ENCODE measurements at regions not wholly inside any gene's neighbourhood (a gene's known extent, or its start where the extent isn't known, plus 50 kb on each side); places are given as distances from the start of the nearest gene placed in this dataset.

GRCh38 chr15:97401970-97402369 lies 558.5 kb upstream of the ARRDC4 start:
- Histone ChIP-seq H3K9me3 (replicated peaks in 1 of 2; ENCODE audit: control insufficient read depth in 2 of 2, insufficient read depth in 1 of 2, low read depth in 1 of 2, low read length in 2 of 2) (peaks cover 0 to 1% of the 10 kb centered on the region in 2 donors), H3K4me2 (ENCODE audit: insufficient read depth, low read length, poor library complexity, severe bottlenecking) (no peak overlapping the region), H3K14ac (ENCODE audit: low read length) (no peak overlapping the region), H2BK12ac (ENCODE audit: low read length) (no peak overlapping the region), H4K91ac (ENCODE audit: low read depth, low read length, poor library complexity) (no peak overlapping the region), H3K4ac (ENCODE audit: low read length) (no peak overlapping the region), H2BK120ac (ENCODE audit: low read depth, low read length) (no peak overlapping the region), H3K79me1 (ENCODE audit: low read depth, low read length) (no peaks in the 10 kb centered on the region), H3K27me3 (ENCODE audit: control insufficient read depth in 3 of 3, insufficient read depth in 3 of 3, low read depth in 1 of 3, low read length in 3 of 3) (no peaks in the 10 kb centered on the region), H2BK15ac (ENCODE audit: low read length) (no peak overlapping the region), H2AFZ (ENCODE audit: low read length) (no peak overlapping the region), H3K4me1 (ENCODE audit: control insufficient read depth in 2 of 2, insufficient read depth in 1 of 2, low read depth in 1 of 2, low read length in 2 of 2) (peaks cover 0 to 6% of the 10 kb centered on the region in 2 donors), H3K18ac (ENCODE audit: low read length) (no peak overlapping the region), H3K23ac (ENCODE audit: low read depth, low read length, poor library complexity) (no peak overlapping the region), H3K36me3 (replicated peaks in 1 of 2; ENCODE audit: control insufficient read depth in 2 of 2, insufficient read depth in 2 of 2, low read length in 2 of 2) (no peaks in the 10 kb centered on the region), H2AK5ac (ENCODE audit: low read depth, low read length) (no peak overlapping the region), H3K9ac (ENCODE audit: low read depth, low read length, poor library complexity) (no peak overlapping the region), H4K8ac (ENCODE audit: low read depth, low read length) (no peak overlapping the region), H3K4me3 (ENCODE audit: low read length in 2 of 2) (no peak overlapping the region), H2BK5ac (ENCODE audit: low read length) (no peak overlapping the region), H3K27ac (replicated peaks; ENCODE audit: low read length) (no peak overlapping the region)
- DNase-seq (ENCODE audit: low spot score) = no peak
- no CpG with 5 or more reads among the region's 2 CpGs for WGBS, 2 donors (ENCODE audit: extremely low coverage in 2 of 2, insufficient read length in 2 of 2, insufficient replicate concordance in 1 of 2)

- H2AK5ac ChIP-seq (ENCODE audit: low read depth, low read length) = no peak overlapping the region
- H3K9me3 ChIP-seq (replicated peaks in 1 of 2; ENCODE audit: control insufficient read depth in 2 of 2, insufficient read depth in 1 of 2, low read depth in 1 of 2, low read length in 2 of 2) = no peaks in the 10 kb centered on the region
- no peak overlapping the region for H4K8ac ChIP-seq (ENCODE audit: low read depth, low read length)
- WGBS, 2 donors (ENCODE audit: extremely low coverage in 2 of 2, insufficient read length in 2 of 2, insufficient replicate concordance in 1 of 2) = no CpG with 5 or more reads among the region's 2 CpGs
- no peak overlapping the region for H3K27ac ChIP-seq (replicated peaks; ENCODE audit: low read length)
- no peak overlapping the region for H2BK120ac ChIP-seq (ENCODE audit: low read depth, low read length)
- no peak overlapping the region for H3K4me2 ChIP-seq (ENCODE audit: insufficient read depth, low read length, poor library complexity, severe bottlenecking)
- no peak overlapping the region for H3K23ac ChIP-seq (ENCODE audit: low read depth, low read length, poor library complexity)
- H3K27me3 ChIP-seq (ENCODE audit: control insufficient read depth in 3 of 3, insufficient read depth in 3 of 3, low read depth in 1 of 3, low read length in 3 of 3) = no peaks in the 10 kb centered on the region
- H3K14ac ChIP-seq (ENCODE audit: low read length) = no peak overlapping the region
- H2AFZ ChIP-seq (ENCODE audit: low read length) = no peak overlapping the region
- no peak overlapping the region for H3K4me3 ChIP-seq (ENCODE audit: low read length in 2 of 2)
- no peaks in the 10 kb centered on the region for H3K4me1 ChIP-seq (ENCODE audit: control insufficient read depth in 2 of 2, insufficient read depth in 1 of 2, low read depth in 1 of 2, low read length in 2 of 2)
- no peaks in the 10 kb centered on the region for H3K36me3 ChIP-seq (replicated peaks in 1 of 2; ENCODE audit: control insufficient read depth in 2 of 2, insufficient read depth in 2 of 2, low read length in 2 of 2)
- no peak overlapping the region for H2BK12ac ChIP-seq (ENCODE audit: low read length)
- H3K18ac ChIP-seq (ENCODE audit: low read length) = no peak overlapping the region
- no peak overlapping the region for H3K9ac ChIP-seq (ENCODE audit: low read depth, low read length, poor library complexity)
- no peak for DNase-seq (ENCODE audit: low spot score)
- no peak overlapping the region for H3K4ac ChIP-seq (ENCODE audit: low read length)
- no peaks in the 10 kb centered on the region for H3K79me1 ChIP-seq (ENCODE audit: low read depth, low read length)
- no peak overlapping the region for H2BK15ac ChIP-seq (ENCODE audit: low read length)
- H4K91ac ChIP-seq (ENCODE audit: low read depth, low read length, poor library complexity) = no peak overlapping the region
- H2BK5ac ChIP-seq (ENCODE audit: low read length) = no peak overlapping the region
Observed at GRCh38 chr15:97406841-97407240, 553.7 kb upstream of the ARRDC4 start.

- no peaks in the 10 kb centered on the region for H3K36me3 ChIP-seq (replicated peaks in 1 of 2; ENCODE audit: control insufficient read depth in 2 of 2, insufficient read depth in 2 of 2, low read length in 2 of 2)
- no peak overlapping the region for H3K27ac ChIP-seq (replicated peaks; ENCODE audit: low read length)
- H3K4me2 ChIP-seq (ENCODE audit: insufficient read depth, low read length, poor library complexity, severe bottlenecking) = no peak overlapping the region
- no peaks in the 10 kb centered on the region for H3K9me3 ChIP-seq (replicated peaks in 1 of 2; ENCODE audit: control insufficient read depth in 2 of 2, insufficient read depth in 1 of 2, low read depth in 1 of 2, low read length in 2 of 2)
- no peak overlapping the region for H3K4ac ChIP-seq (ENCODE audit: low read length)
- no peaks in the 10 kb centered on the region for H3K27me3 ChIP-seq (ENCODE audit: control insufficient read depth in 3 of 3, insufficient read depth in 3 of 3, low read depth in 1 of 3, low read length in 3 of 3)
- no peak overlapping the region for H4K8ac ChIP-seq (ENCODE audit: low read depth, low read length)
- H3K4me3 ChIP-seq (ENCODE audit: low read length in 2 of 2) = no peak overlapping the region
- H2BK120ac ChIP-seq (ENCODE audit: low read depth, low read length) = no peak overlapping the region
- H2BK12ac ChIP-seq (ENCODE audit: low read length) = no peak overlapping the region
- no peaks in the 10 kb centered on the region for H3K79me1 ChIP-seq (ENCODE audit: low read depth, low read length)
- no peak overlapping the region for H3K9ac ChIP-seq (ENCODE audit: low read depth, low read length, poor library complexity)
- H3K18ac ChIP-seq (ENCODE audit: low read length) = no peak overlapping the region
- no peak overlapping the region for H3K23ac ChIP-seq (ENCODE audit: low read depth, low read length, poor library complexity)
- H2AK5ac ChIP-seq (ENCODE audit: low read depth, low read length) = no peak overlapping the region
- H2AFZ ChIP-seq (ENCODE audit: low read length) = no peak overlapping the region
- no CpG with 5 or more reads among the region's 5 CpGs for WGBS, 2 donors (ENCODE audit: extremely low coverage in 2 of 2, insufficient read length in 2 of 2, insufficient replicate concordance in 1 of 2)
- no peak overlapping the region for H4K91ac ChIP-seq (ENCODE audit: low read depth, low read length, poor library complexity)
- no peak overlapping the region for H3K14ac ChIP-seq (ENCODE audit: low read length)
- H2BK5ac ChIP-seq (ENCODE audit: low read length) = no peak overlapping the region
- no peaks in the 10 kb centered on the region for H3K4me1 ChIP-seq (ENCODE audit: control insufficient read depth in 2 of 2, insufficient read depth in 1 of 2, low read depth in 1 of 2, low read length in 2 of 2)
- DNase-seq (ENCODE audit: low spot score) = no peak
- H2BK15ac ChIP-seq (ENCODE audit: low read length) = no peak overlapping the region
Observed at GRCh38 chr15:97410897-97411575, 549.5 kb upstream of the ARRDC4 start.

- Histone ChIP-seq H3K4ac (ENCODE audit: low read length) (no peak overlapping the region), H2BK5ac (ENCODE audit: low read length) (no peak overlapping the region), H3K14ac (ENCODE audit: low read length) (no peak overlapping the region), H4K8ac (ENCODE audit: low read depth, low read length) (no peak overlapping the region), H3K36me3 (replicated peaks in 1 of 2; ENCODE audit: control insufficient read depth in 2 of 2, insufficient read depth in 2 of 2, low read length in 2 of 2) (no peaks in the 10 kb centered on the region), H2AK5ac (ENCODE audit: low read depth, low read length) (no peak overlapping the region), H4K91ac (ENCODE audit: low read depth, low read length, poor library complexity) (no peak overlapping the region), H2BK120ac (ENCODE audit: low read depth, low read length) (no peak overlapping the region), H3K9ac (ENCODE audit: low read depth, low read length, poor library complexity) (no peak overlapping the region), H3K4me2 (ENCODE audit: insufficient read depth, low read length, poor library complexity, severe bottlenecking) (no peak overlapping the region), H3K79me1 (ENCODE audit: low read depth, low read length) (no peaks in the 10 kb centered on the region), H3K27ac (replicated peaks; ENCODE audit: low read length) (no peak overlapping the region), H2BK15ac (ENCODE audit: low read length) (no peak overlapping the region), H2BK12ac (ENCODE audit: low read length) (no peak overlapping the region), H3K9me3 (replicated peaks in 1 of 2; ENCODE audit: control insufficient read depth in 2 of 2, insufficient read depth in 1 of 2, low read depth in 1 of 2, low read length in 2 of 2) (no peaks in the 10 kb centered on the region), H3K4me3 (ENCODE audit: low read length in 2 of 2) (no peak overlapping the region), H2AFZ (ENCODE audit: low read length) (no peak overlapping the region), H3K27me3 (ENCODE audit: control insufficient read depth in 3 of 3, insufficient read depth in 3 of 3, low read depth in 1 of 3, low read length in 3 of 3) (no peaks in the 10 kb centered on the region), H3K18ac (ENCODE audit: low read length) (no peak overlapping the region), H3K23ac (ENCODE audit: low read depth, low read length, poor library complexity) (no peak overlapping the region), H3K4me1 (ENCODE audit: control insufficient read depth in 2 of 2, insufficient read depth in 1 of 2, low read depth in 1 of 2, low read length in 2 of 2) (no peaks in the 10 kb centered on the region)
- no CpG with 5 or more reads among the region's 1 CpG for WGBS, 2 donors (ENCODE audit: extremely low coverage in 2 of 2, insufficient read length in 2 of 2, insufficient replicate concordance in 1 of 2)
- no peak for DNase-seq (ENCODE audit: low spot score)
Observed at GRCh38 chr15:97420130-97420529, 540.4 kb upstream of the ARRDC4 start.
